ENCODE measurements at regions not wholly inside any gene's neighbourhood (a gene's known extent, or its start where the extent isn't known, plus 50 kb on each side); places are given as distances from the start of the nearest gene placed in this dataset.

DNA sequence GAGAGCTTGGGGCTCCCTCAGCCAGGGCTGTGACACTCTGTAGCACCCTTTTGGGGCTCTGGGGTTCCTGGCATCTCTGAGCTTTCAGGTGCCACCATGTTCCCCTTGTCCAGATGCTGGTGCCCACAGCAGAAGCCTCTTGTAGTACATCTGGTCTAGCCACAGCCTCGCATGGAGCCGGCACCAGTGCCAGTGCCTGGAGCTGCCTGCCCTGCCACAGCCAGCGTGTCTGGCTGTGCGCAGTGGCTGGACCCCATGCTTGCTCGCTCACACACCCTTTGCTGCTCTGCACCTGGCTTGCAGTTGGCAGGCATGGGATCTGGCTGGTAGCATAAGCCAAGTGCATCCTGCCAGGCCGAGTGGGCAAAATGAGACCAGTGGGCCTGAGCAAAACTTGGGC lies 744.8 kb upstream of the GBE1 start:
- TF ChIP-seq, protein P1, sequence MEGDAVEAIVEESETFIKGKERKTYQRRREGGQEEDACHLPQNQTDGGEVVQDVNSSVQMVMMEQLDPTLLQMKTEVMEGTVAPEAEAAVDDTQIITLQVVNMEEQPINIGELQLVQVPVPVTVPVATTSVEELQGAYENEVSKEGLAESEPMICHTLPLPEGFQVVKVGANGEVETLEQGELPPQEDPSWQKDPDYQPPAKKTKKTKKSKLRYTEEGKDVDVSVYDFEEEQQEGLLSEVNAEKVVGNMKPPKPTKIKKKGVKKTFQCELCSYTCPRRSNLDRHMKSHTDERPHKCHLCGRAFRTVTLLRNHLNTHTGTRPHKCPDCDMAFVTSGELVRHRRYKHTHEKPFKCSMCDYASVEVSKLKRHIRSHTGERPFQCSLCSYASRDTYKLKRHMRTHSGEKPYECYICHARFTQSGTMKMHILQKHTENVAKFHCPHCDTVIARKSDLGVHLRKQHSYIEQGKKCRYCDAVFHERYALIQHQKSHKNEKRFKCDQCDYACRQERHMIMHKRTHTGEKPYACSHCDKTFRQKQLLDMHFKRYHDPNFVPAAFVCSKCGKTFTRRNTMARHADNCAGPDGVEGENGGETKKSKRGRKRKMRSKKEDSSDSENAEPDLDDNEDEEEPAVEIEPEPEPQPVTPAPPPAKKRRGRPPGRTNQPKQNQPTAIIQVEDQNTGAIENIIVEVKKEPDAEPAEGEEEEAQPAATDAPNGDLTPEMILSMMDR (IDR thresholded peaks at IDR 0.05 in 4 of 5, conservative IDR thresholded peaks at IDR 0.05 in 1 of 5) = no peak
- no peak for TF ChIP-seq POLR2A (IDR thresholded peaks at IDR 0.05)
